GM19238 (cell line): ENCODE measurements at regions not wholly inside any gene's neighbourhood (a gene's known extent, or its start where the extent isn't known, plus 50 kb on each side); places are given as distances from the start of the nearest gene placed in this dataset.
"Not testable (repeated sequence)": the region's sequence is repeated elsewhere in the genome, so short reads cannot be mapped to it uniquely, and the experiment has no call there.

ENCODE experiments used
- DNase-seq: peaks from one replicate; pipeline ENCODE4 v3.0.0; 2011; ENCODE audit warnings: low spot score; ENCODE audit not compliant: insufficient read length

- DNase-seq: not testable (repeated sequence)
Observed at GRCh38 chr16:52104993-52105392, 441.9 kb downstream of the TOX3 start.

DNA sequence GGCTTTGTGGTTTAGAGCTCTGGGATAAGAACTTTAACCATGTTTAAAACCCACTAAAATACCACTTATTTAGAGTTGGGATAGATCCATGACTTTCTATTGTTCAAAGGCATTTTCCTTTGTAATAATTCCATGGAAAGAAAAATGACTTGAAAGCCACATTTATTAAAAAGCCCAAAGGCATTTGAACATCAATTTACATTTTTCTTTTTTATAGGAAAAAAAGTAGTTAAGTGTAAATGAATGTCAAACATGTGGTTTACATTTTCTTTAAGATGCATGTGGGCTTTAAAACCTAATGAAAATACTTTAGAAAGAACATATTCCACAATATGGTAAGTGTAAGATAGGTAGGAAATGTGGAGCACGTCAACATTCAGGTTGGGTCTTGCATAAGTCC, 443.2 kb downstream of the TOX3 start:
- DNase-seq: no peak

DNA sequence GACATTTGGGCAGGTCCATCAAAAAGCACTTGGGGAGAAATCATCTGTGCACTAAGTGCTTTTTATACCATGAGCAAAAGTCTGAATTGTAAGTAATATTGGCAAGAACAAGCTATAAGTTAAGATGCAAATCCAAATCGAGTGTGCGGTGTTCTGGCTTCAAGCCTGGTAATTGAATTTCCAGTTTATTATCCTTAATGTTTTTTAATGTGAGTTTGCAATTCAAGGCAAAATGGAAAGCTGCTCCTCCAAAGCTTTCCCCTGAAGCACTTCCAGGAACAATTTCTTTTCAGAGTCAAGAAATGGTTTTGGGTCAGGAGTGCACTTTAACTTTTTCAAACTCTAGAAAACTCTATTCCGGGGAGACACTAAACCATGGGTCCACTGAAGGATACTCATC, 445.7 kb downstream of the TOX3 start:
- DNase-seq: no peak

DNA sequence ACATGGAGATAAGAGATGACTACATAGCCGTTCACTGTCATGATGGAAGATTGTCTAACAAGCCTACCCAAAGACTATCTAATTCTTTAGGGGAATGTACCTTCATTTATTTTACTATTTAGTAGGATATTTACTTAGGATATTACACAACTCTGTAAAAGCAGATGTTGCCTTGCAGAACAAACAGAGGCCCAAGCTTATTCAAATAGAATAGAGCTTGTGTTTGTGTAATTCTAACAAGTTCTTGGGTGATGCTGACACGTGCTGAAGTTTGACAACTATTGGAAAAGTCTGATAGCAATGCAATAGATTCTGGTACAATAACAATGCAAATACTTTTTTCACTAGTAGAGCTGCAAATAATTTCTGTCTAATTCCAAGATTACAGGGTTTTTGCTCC, 447.6 kb downstream of the TOX3 start:
- no peak for DNase-seq

GRCh38 chr16:52095471-52095870, 451.5 kb downstream of the TOX3 start:
- DNase-seq: no peak

DNA sequence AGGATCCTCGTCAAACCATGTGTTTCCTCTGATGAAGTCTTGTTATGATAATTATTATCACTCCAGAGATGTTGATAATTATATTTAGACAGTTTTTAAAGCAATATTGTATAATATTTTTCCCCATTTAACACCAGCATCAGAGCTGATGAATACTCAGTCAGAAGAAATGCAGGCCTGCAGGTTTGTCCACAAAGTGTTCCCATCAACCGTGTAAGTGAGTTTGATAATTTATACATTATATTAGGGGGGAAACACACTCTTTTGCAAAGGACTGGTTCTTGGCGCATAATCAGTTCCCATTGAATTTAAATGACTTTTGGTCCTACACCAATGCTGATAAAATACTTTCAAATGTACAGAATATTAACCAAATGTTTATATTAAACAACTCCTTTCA, 454.8 kb downstream of the TOX3 start:
- DNase-seq: no peak

GRCh38 chr16:52090080-52090479, 456.9 kb downstream of the TOX3 start:
- no peak for DNase-seq

DNA sequence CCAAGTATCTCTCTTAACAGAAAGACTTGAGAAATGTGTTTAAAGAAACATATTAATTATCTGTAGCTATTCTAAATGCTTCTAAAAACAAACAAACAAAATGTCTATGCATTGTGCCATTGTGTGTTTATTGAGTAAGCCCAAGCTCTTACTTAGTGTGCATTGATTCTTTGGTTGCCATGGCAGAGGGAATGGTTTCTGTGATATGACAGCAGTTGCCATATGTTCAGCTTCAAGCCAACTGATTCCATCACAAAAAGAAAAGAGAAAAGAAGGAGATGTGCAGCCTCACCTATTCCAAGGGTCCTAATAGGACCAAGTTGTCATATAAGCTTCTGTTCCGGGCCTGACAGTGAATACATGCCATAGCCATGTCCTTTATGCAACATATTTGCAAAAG, 457.5 kb downstream of the TOX3 start:
- no peak for DNase-seq

GRCh38 chr16:52086901-52087300, 460.0 kb downstream of the TOX3 start:
- no peak for DNase-seq

DNA sequence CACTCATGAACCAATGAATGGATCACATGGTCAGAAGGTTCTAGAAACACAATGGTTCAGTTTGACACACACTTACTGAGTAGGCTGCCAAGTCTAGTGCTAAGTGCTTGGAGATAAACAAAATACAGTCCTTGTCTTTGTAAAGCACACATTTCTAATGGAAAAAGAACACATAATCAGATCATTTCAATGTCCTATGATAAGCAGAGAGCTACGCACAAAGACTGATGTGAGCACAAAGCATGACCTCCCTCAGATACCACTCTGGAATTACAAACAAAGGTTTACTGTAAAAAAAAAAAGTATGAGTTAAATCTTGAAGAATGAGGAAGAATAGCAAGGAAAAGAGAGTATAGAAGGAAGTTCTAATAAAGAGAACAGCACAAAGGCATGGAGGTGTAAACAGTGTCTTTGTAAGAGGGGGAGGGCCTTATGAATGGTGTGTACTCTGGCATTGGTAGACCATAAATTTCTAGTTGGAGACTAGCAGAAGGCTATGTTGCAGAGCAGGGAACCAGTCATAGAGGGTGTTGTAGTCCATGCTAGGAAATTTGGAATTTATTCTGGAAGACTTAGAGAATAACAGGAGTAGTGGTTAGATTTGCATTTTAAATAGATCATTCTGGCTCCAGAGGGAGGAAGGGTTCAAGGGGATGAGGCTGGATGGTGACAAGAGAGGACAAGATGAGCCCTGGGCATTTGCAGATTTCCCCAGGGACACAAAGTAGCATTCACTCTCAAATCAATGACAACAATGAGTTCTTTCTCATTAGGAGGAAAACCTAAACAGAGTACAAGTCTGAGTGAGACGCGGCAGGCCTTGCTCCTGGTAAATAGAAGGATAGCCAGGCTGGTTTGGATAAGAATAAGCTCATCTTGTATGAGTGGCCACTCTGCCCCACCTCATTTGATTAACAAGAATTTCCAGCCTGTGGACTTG, 468.0 kb downstream of the TOX3 start:
- no peak for DNase-seq

DNA sequence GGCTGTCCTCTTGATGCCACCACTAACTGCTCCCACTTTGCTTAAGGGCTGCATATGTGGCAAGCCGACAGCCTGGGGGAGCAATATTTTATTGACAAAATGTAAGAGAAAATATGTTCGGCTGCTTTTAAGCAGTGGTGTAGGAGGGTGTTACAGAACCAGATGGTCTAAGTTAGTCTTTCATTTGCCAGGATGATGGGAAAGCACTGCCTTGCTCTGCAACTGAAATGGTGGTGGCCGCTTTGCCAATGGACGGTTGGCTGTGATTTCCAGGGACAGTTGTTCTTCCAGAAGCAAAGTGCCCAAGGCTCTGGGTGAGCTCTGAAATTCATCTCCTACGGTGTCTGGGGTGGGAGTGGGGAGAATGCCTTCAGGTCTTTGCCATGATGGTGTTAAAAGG, 469.3 kb downstream of the TOX3 start:
- DNase-seq: no peak

DNA sequence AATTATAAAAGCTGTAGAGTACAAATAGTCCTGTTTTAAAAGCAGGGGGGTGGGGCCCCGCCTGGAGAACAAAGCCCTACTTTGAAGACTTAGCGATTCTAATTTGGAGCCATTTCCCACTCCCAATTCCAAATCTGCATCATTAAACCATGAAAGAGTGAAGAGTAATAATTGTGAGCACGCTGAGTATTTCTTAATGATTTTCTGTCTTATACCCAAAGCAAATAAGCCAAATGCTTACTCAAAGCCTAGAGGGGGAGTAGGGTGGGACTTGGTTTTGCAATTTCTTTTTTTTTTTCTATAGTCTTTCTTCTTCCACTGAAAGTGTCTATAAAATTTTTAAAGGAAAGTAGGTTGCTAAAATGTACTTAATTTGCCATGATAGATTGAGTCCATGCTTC, 470.1 kb downstream of the TOX3 start:
- DNase-seq: no peak

- no peak for DNase-seq
Observed at GRCh38 chr16:52076332-52076731, 470.6 kb downstream of the TOX3 start.

- no peak for DNase-seq
Observed at GRCh38 chr16:52074133-52074532, 472.8 kb downstream of the TOX3 start.

DNA sequence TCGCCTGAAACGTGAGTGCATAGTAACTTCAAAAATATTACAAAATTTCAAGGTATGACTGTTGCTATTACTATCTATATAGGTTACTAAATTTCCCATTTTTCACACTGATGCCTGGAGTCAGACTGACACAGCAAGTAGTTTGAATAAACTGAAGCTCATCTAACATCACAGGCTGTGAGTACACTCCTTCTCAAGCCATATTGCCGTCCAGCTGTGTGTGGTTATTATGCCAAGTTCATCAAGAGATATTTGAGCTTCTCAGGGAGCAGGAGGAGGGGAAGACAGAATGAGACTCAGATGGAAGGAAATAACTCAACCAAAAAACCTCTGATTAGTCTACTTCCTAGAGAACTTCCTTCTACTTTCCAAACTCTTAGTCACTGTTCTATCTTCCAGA, 473.9 kb downstream of the TOX3 start:
- no peak for DNase-seq

DNA sequence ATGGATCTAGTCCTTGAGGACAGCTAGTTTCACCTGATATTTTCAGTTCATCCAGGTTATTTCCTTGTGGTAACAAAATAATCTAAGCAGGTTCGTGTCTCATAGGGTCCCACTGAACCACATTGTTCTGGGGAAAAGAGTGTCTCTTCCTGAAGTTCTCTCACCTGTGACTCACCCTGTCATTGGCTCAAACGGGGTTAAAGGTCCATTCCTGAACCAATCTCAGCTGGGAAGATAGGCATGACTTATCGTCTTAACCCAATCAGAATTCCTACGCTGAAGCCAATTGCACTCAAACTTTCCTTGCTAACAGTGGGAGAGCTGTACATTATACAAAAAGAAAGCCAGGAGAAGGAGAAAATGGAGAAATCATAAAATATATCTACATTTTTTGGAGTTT, 475.8 kb downstream of the TOX3 start:
- no peak for DNase-seq

GRCh38 chr16:52070341-52071057, 476.4 kb downstream of the TOX3 start:
- DNase-seq: no peak

DNA sequence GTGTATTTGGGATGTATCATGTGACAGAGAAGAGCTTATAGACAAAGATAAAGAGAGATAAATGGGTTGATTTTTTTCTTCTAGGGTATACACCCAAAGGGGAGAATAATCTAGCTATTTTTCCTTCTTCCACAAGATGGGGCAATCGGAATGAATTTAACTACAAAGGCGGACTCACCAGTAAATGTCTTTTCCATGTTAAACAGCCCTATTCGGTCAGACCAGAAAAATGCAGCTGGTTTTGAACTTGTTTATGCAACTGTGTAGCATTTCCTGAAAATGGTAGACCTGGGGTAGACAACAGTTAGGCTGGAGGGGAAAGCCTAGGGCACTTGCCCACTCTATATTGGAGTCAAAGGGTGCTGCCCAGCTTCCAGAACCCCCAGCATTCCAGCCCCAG, 477.1 kb downstream of the TOX3 start:
- no peak for DNase-seq

GRCh38 chr16:52068447-52069074, 478.4 kb downstream of the TOX3 start:
- DNase-seq: no peak

GRCh38 chr16:52066962-52067361, 480.0 kb downstream of the TOX3 start:
- no peak for DNase-seq

DNA sequence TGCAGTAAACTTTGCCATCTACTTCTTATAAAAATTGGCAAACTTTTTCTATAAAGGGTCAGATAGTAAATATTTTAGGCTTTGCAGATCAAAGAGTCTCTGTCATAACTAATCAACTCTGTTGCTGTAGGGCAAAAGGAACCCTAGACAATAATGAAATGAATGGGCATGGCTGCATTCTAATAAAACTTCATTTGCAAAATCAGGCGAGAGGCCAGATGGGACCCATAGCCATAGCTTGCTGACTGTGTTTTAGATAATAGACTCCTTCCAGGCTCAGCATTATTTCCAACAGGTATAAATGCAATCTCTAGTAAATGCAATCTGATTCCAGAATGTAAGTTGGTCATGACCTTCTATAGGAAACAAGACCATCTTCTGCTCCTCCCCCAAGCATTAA, 490.7 kb downstream of the TOX3 start:
- no peak for DNase-seq

DNA sequence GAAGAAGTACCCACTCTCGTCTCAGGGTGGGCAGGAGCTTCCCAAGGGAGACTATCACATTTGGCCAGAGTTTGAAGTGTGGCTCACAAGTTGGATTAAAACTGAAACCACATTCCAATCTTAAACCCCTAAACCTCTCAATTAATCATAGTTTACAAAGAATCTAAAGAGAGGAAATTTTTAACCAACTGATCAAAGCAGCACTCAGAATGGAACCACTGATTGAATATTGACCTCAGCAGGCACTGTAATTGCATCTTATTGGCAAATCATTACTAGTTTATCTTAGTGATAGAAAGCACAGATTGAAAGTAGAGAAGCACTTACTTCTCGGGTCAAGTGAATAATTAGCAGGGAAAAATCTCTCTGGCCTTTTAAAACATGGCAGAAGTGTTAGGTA, 491.6 kb downstream of the TOX3 start:
- no peak for DNase-seq
